CD14-positive monocyte (primary cell): ENCODE measurements at regions not wholly inside any gene's neighbourhood (a gene's known extent, or its start where the extent isn't known, plus 50 kb on each side); places are given as distances from the start of the nearest gene placed in this dataset.

Source experiments
- DNase-seq, 3 donors: peaks; one replicate each; pipeline ENCODE4 v3.0.0-alpha.2; 2011 to 2022
- H2AFZ ChIP-seq: 2 replicates; pipeline ENCODE4 v1.6.0; 2012; ENCODE audit warnings: mild to moderate bottlenecking, low read depth, low read length, inconsistent platforms; ENCODE audit not compliant: insufficient read depth, poor library complexity, severe bottlenecking
- H3K27ac ChIP-seq, 2 donors: 1 replicate in 1 of 2; 2 replicates in 1 of 2; pipeline ENCODE4 v1.5.1; 2012 to 2013; ENCODE audit warnings: low read length in 2 of 2, control low read depth in 1 of 2, inconsistent platforms in 1 of 2, low read depth in 1 of 2, mild to moderate bottlenecking in 1 of 2
- H3K27me3 ChIP-seq, 2 donors: one replicate each; pipeline versions ENCODE4 v1.6.0 to v1.6.1; 2011 to 2013; ENCODE audit warnings: low read length in 2 of 2; ENCODE audit not compliant: control insufficient read depth in 2 of 2, insufficient read depth in 2 of 2
- H3K36me3 ChIP-seq, 2 donors: replicated peaks in 1 of 2; 1 replicate in 1 of 2; 2 replicates in 1 of 2; pipeline versions ENCODE4 v1.5.1 to v1.6.1; 2012 to 2013; ENCODE audit warnings: low read length in 2 of 2, control low read depth in 1 of 2, inconsistent platforms in 1 of 2, mild to moderate bottlenecking in 1 of 2; ENCODE audit not compliant: insufficient read depth in 2 of 2, control insufficient read depth in 1 of 2
- H3K4me1 ChIP-seq, 2 donors: 1 replicate in 1 of 2; 2 replicates in 1 of 2; pipeline versions ENCODE4 v1.5.1 to v1.6.1; 2012 to 2013; ENCODE audit warnings: low read length in 2 of 2, control low read depth in 1 of 2, inconsistent platforms in 1 of 2, mild to moderate bottlenecking in 1 of 2, moderate library complexity in 1 of 2; ENCODE audit not compliant: insufficient read depth in 2 of 2, control insufficient read depth in 1 of 2
- H3K4me2 ChIP-seq: replicated peaks from 2 replicates; pipeline ENCODE3; 2012; ENCODE audit warnings: low read length, moderate library complexity, mild to moderate bottlenecking; ENCODE audit not compliant: poor library complexity, severe bottlenecking; ENCODE audit errors: extremely low read depth
- H3K4me3 ChIP-seq, 3 experiments: fragments of 200-600 bp in 1 of 3; sonication (generic) in 1 of 3; replicated peaks in 1 of 3; 1 replicate in 2 of 3; 2 replicates in 1 of 3; pipeline ENCODE4 v1.5.1; 2011 to 2013; ENCODE audit warnings: low read length in 3 of 3, mild to moderate bottlenecking in 3 of 3, control low read depth in 2 of 3, low read depth in 2 of 3, inconsistent platforms in 1 of 3, moderate library complexity in 1 of 3
- H3K79me2 ChIP-seq: 2 replicates; pipeline ENCODE4 v1.6.0; 2012; ENCODE audit warnings: mild to moderate bottlenecking, control low read depth, inconsistent platforms, low read length, moderate library complexity; ENCODE audit not compliant: insufficient read depth
- H3K9ac ChIP-seq: 2 replicates; pipeline ENCODE4 v1.6.0; 2017; ENCODE audit warnings: low read length, mild to moderate bottlenecking; ENCODE audit not compliant: insufficient read depth, poor library complexity, severe bottlenecking
- H3K9me3 ChIP-seq, 2 donors: replicated peaks in 1 of 2; 1 replicate in 1 of 2; 2 replicates in 1 of 2; pipeline versions ENCODE4 v1.5.1 to v1.6.1; 2012 to 2013; ENCODE audit warnings: low read length in 2 of 2, control low read depth in 1 of 2; ENCODE audit not compliant: control insufficient read depth in 1 of 2, insufficient read depth in 1 of 2
- H4K20me1 ChIP-seq: 2 replicates; pipeline ENCODE4 v1.6.0; 2012; ENCODE audit warnings: mild to moderate bottlenecking, low read length, control low read depth, moderate library complexity; ENCODE audit not compliant: insufficient read depth
- H3K27ac Mint-ChIP-seq, 7 donors: one replicate each; pipeline ENCODE4 v1.8.0; 2020; ENCODE audit warnings: mild to moderate bottlenecking in 7 of 7, mixed read lengths in 7 of 7, moderate library complexity in 6 of 7, inconsistent platforms in 2 of 7
- H3K27me3 Mint-ChIP-seq, 3 donors: one replicate each; pipeline ENCODE4 v1.8.0; 2021 to 2022; ENCODE audit warnings: low read depth in 3 of 3, mild to moderate bottlenecking in 3 of 3, mixed read lengths in 3 of 3, moderate library complexity in 3 of 3, inconsistent platforms in 1 of 3
- H3K36me3 Mint-ChIP-seq, 2 donors: one replicate each; pipeline ENCODE4 v1.8.0; 2020; ENCODE audit warnings: mixed read lengths in 2 of 2, inconsistent platforms in 1 of 2, mild to moderate bottlenecking in 1 of 2
- H3K4me1 Mint-ChIP-seq: one replicate; pipeline ENCODE4 v1.8.0; 2020; ENCODE audit warnings: mild to moderate bottlenecking, mixed read lengths
- H3K4me3 Mint-ChIP-seq, 2 donors: one replicate each; pipeline ENCODE4 v1.8.0; 2020; ENCODE audit warnings: mild to moderate bottlenecking in 2 of 2, mixed read lengths in 2 of 2, moderate library complexity in 1 of 2
- H3K9me3 Mint-ChIP-seq, 7 donors: one replicate each; pipeline ENCODE4 v1.8.0; 2020 to 2022; ENCODE audit warnings: mixed read lengths in 7 of 7, mild to moderate bottlenecking in 6 of 7, moderate library complexity in 6 of 7, inconsistent platforms in 2 of 7
- WGBS: methylation state at CpG from one replicate; pipeline ENCODE4 v1.1.5; 2013; ENCODE audit warnings: missing lambda C conversion rate; ENCODE audit not compliant: insufficient coverage; 5-methylcytosine and 5-hydroxymethylcytosine counted together
- intact Hi-C, 2 donors: fragments of 100-400 bp; cut with micrococcal nuclease; formaldehyde crosslinking; loops; one replicate each; pipeline versions ENCODE4 v1.15.0 to v1.15.1; 2023
- TF ChIP-seq, protein P1 (sequence below): fragments of 200-600 bp; IDR thresholded peaks from one replicate; pipeline ENCODE4 v1.8.0; 2022; ENCODE audit warnings: antibody characterized with exemption, mild to moderate bottlenecking

DNA sequence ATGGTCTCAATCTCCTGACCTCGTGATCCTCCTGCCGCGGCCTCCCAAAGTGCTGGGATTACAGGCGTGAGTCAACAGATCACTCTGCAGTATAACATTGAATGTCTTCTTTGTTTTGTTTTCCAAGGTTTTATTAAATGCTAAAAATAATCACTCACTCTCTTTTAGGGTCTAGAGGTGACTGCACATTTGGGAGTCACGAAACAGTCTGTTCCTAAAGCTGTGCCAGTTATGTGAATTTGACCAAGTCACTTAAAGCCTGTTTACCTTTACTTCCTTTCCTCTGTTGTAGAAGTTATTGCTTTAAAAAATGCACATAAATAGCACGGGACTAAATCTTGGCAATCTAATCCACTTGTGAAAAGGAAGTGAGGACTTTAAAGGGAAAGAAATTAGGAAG, 304.9 kb upstream of the PTGER4 start:
- Histone ChIP-seq H3K79me2 (no peaks in the 10 kb centered on the region), H3K27me3 (no peaks in the 10 kb centered on the region), H3K4me1 (peaks cover 23 to 29% of the 10 kb centered on the region in 2 donors), H3K9me3 (no peaks in the 10 kb centered on the region), H3K4me3 (no peak overlapping the region), H2AFZ (no peak overlapping the region), H3K9ac (no peak overlapping the region), H3K4me2 (no peak overlapping the region), H3K27ac (no peak overlapping the region), H3K36me3 (no peaks in the 10 kb centered on the region), H4K20me1 (no peaks in the 10 kb centered on the region)
- no peak for DNase-seq
- whole genome bisulfite sequencing: no CpG with 5 or more reads among the region's 6 CpGs
- TF ChIP-seq, protein P1, sequence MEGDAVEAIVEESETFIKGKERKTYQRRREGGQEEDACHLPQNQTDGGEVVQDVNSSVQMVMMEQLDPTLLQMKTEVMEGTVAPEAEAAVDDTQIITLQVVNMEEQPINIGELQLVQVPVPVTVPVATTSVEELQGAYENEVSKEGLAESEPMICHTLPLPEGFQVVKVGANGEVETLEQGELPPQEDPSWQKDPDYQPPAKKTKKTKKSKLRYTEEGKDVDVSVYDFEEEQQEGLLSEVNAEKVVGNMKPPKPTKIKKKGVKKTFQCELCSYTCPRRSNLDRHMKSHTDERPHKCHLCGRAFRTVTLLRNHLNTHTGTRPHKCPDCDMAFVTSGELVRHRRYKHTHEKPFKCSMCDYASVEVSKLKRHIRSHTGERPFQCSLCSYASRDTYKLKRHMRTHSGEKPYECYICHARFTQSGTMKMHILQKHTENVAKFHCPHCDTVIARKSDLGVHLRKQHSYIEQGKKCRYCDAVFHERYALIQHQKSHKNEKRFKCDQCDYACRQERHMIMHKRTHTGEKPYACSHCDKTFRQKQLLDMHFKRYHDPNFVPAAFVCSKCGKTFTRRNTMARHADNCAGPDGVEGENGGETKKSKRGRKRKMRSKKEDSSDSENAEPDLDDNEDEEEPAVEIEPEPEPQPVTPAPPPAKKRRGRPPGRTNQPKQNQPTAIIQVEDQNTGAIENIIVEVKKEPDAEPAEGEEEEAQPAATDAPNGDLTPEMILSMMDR: no peak
- intact Hi-C loops: no loop called here
- no peak overlapping the region for H3K27ac Mint-ChIP-seq
- peaks cover 0 to 5% (median 3%) of the 10 kb centered on the region in 7 donors for H3K9me3 Mint-ChIP-seq
- H3K36me3 Mint-ChIP-seq: no peaks in the 10 kb centered on the region
- no peaks in the 10 kb centered on the region for H3K27me3 Mint-ChIP-seq
- no peak overlapping the region for H3K4me3 Mint-ChIP-seq
- H3K4me1 Mint-ChIP-seq: peaks cover 29% of the 10 kb centered on the region

DNA sequence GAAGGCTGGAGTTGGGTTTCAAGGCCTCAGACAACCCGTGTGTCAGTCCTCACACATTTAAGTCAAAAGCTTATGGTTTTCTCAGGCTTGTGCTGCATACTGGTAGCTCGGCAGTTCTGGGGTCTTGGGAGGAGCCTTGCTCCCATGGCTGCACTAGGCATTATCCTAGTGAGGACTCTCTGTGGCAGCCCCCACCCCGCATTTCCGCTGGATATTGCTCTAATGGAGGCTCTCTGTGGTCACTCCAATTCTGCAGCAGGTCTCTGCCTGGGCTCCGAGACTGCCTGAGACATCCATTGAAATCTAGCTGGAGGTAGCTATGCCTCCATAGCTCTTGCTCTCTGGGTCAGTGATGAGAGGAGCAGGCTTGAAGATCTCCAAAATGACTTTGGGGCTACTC, 311.5 kb upstream of the PTGER4 start:
- Histone ChIP-seq H3K9me3 (no peaks in the 10 kb centered on the region), H2AFZ (no peak overlapping the region), H3K4me2 (no peak overlapping the region), H3K9ac (no peak overlapping the region), H3K27me3 (no peaks in the 10 kb centered on the region), H3K27ac (no peak overlapping the region), H3K36me3 (no peaks in the 10 kb centered on the region), H3K4me3 (no peak overlapping the region), H3K4me1 (peaks cover 23 to 25% of the 10 kb centered on the region in 2 donors), H3K79me2 (no peaks in the 10 kb centered on the region), H4K20me1 (no peaks in the 10 kb centered on the region)
- H3K4me1 Mint-ChIP-seq: peaks cover 32% of the 10 kb centered on the region
- no peak overlapping the region for H3K4me3 Mint-ChIP-seq
- DNase-seq: no peak
- no peaks in the 10 kb centered on the region for H3K27me3 Mint-ChIP-seq
- no peak overlapping the region for H3K27ac Mint-ChIP-seq
- peaks cover 0 to 2% of the 10 kb centered on the region in 2 donors for H3K36me3 Mint-ChIP-seq
- H3K9me3 Mint-ChIP-seq: peaks cover 0 to 8% (median 5%) of the 10 kb centered on the region in 7 donors
- TF ChIP-seq, protein P1: no peak
- 96% methylated on average over 5 of the region's 5 CpGs for WGBS
- intact Hi-C loops: no loop called here
